Epithelial cell of proximal tubule (primary cell): ENCODE measurements at regions not wholly inside any gene's neighbourhood (a gene's known extent, or its start where the extent isn't known, plus 50 kb on each side); places are given as distances from the start of the nearest gene placed in this dataset.
"Not testable (repeated sequence)": the region's sequence is repeated elsewhere in the genome, so short reads cannot be mapped to it uniquely, and the experiment has no call there.

Source experiments
- DNase-seq: peaks from one replicate; pipeline ENCODE4 v3.0.0-alpha.2; 2011; ENCODE audit warnings: low read depth
- H3K4me3 ChIP-seq: 2 replicates; pipeline ENCODE4 v1.5.1; 2011; ENCODE audit warnings: low read depth, mild to moderate bottlenecking, low read length
- TF ChIP-seq, protein P1 (sequence below): conservative IDR thresholded peaks from 2 replicates; pipeline ENCODE4 v1.5.1; 2012; ENCODE audit warnings: low read depth, mild to moderate bottlenecking, low read length

GRCh38 chr20:23294166-23294565 is 56.4 kb upstream of the NXT1 start:
- no peak for DNase-seq
- H3K4me3 ChIP-seq = no peak overlapping the region
- TF ChIP-seq, protein P1, sequence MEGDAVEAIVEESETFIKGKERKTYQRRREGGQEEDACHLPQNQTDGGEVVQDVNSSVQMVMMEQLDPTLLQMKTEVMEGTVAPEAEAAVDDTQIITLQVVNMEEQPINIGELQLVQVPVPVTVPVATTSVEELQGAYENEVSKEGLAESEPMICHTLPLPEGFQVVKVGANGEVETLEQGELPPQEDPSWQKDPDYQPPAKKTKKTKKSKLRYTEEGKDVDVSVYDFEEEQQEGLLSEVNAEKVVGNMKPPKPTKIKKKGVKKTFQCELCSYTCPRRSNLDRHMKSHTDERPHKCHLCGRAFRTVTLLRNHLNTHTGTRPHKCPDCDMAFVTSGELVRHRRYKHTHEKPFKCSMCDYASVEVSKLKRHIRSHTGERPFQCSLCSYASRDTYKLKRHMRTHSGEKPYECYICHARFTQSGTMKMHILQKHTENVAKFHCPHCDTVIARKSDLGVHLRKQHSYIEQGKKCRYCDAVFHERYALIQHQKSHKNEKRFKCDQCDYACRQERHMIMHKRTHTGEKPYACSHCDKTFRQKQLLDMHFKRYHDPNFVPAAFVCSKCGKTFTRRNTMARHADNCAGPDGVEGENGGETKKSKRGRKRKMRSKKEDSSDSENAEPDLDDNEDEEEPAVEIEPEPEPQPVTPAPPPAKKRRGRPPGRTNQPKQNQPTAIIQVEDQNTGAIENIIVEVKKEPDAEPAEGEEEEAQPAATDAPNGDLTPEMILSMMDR = no peak

DNA sequence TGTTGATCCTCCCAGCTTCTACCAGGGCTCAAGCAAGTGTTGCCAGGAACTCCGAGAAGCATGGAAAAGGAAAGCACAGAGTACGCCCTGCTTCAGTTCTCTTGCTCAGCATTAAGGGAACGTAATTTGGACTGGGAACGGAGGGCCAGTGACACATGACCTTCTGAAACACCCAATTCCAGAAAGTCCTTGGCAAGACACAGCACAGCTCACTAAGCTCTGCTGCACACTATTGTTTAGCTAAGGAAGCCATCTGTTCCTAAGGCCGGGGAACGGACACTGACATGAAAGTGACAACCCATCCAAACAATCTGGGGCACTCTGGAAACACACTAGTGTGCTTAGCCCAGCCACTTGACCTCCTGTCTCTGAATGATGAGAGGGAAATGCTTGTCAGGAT is 56.9 kb upstream of the NXT1 start:
- H3K4me3 ChIP-seq = no peak overlapping the region
- no peak for DNase-seq
- TF ChIP-seq, protein P1 = no peak

- not testable (repeated sequence) for H3K4me3 ChIP-seq, DNase-seq
Observed at GRCh38 chr20:23292311-23292710, 58.3 kb upstream of the NXT1 start.

- TF ChIP-seq, protein P1 = no peak
- no peak for DNase-seq
Observed at GRCh38 chr20:23291575-23292240, 58.9 kb upstream of the NXT1 start.

DNA sequence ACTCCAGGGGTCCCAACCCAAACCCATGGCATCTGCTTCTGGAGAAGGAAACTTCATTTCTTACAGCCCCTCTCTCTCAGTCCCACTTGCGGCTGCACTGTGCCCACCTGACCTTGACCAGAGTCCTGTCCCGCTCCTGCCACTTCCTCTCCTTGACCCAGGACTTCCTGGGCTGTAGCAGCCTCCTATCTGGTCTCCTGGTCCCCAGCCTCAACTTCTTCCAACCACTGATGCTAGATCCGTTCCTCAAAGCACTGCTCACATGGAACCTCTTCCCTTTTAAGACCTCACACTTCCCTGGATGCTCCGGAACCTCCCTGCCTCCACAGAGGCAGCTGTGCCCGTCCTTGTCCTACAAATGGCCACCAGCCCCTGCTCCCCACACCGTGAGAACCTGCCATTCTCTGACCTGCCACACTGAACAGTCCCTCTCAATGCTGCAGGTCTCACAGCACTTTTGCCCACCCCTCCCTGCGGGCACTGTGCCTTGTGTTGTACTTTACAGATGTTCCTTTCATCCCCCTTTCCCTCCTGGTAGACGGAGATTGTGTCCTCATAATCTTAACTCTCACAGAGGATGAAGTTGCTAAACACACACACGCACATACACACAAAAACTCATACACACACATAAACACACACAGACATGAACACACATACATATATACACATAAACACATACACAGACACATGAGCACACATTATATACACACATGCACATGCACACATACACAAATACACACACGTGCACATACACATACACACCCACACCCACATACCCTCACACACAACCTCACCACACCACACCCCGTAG is 59.6 kb upstream of the NXT1 start:
- TF ChIP-seq, protein P1 = no peak
- no peak overlapping the region for H3K4me3 ChIP-seq
- no peak for DNase-seq

More at GRCh38 chr20:23291575-23292240, 58.9 kb upstream of the NXT1 start:
- H3K4me3 ChIP-seq = no peak overlapping the region

GRCh38 chr20:23289724-23290395 is 60.7 kb upstream of the NXT1 start:
- no peak overlapping the region for H3K4me3 ChIP-seq
- TF ChIP-seq, protein P1 = no peak
- no peak for DNase-seq

GRCh38 chr20:23289249-23289648 is 61.3 kb upstream of the NXT1 start:
- no peak for DNase-seq
- H3K4me3 ChIP-seq = no peak overlapping the region
- TF ChIP-seq, protein P1 = no peak
